Fibroblast of lung (primary cell): ENCODE measurements at regions not wholly inside any gene's neighbourhood (a gene's known extent, or its start where the extent isn't known, plus 50 kb on each side); places are given as distances from the start of the nearest gene placed in this dataset.

Experiments
- DNase-seq, 2 donors: peaks; one replicate each; pipeline versions ENCODE4 v3.0.0 to v3.0.0-alpha.2; 2010; ENCODE audit warnings: low read depth in 2 of 2
- H2AFZ ChIP-seq: 2 replicates; pipeline ENCODE4 v1.5.1; 2012; ENCODE audit warnings: low read length, control low read depth, inconsistent platforms
- H3K27ac ChIP-seq: 2 replicates; pipeline ENCODE4 v1.5.1; 2011; ENCODE audit warnings: low read length, control low read depth; ENCODE audit not compliant: insufficient read depth
- H3K27me3 ChIP-seq: 2 replicates; pipeline ENCODE4 v1.5.1; 2011; ENCODE audit warnings: mild to moderate bottlenecking, low read length; ENCODE audit not compliant: control insufficient read depth, insufficient read depth
- H3K36me3 ChIP-seq: 2 replicates; pipeline ENCODE4 v1.5.1; 2011; ENCODE audit warnings: low read length; ENCODE audit not compliant: control insufficient read depth, insufficient read depth
- H3K4me1 ChIP-seq: 2 replicates; pipeline ENCODE4 v1.5.1; 2011; ENCODE audit warnings: low read length; ENCODE audit not compliant: control insufficient read depth, insufficient read depth; ENCODE audit errors: extremely low read depth
- H3K4me2 ChIP-seq: 2 replicates; pipeline ENCODE4 v1.5.1; 2011; ENCODE audit warnings: low read length, control low read depth; ENCODE audit not compliant: insufficient read depth; ENCODE audit errors: extremely low read depth
- H3K4me3 ChIP-seq, 4 experiments: fragments of 200-600 bp in 1 of 4; sonication (generic) in 1 of 4; replicated peaks in 1 of 4; 2 replicates each; pipeline ENCODE4 v1.5.1; 2011 to 2016; ENCODE audit warnings: low read length in 4 of 4, low read depth in 3 of 4, mild to moderate bottlenecking in 3 of 4, control low read depth in 2 of 4, inconsistent platforms in 1 of 4, mixed read lengths in 1 of 4; ENCODE audit not compliant: insufficient read depth in 1 of 4; ENCODE audit errors: control extremely low read depth in 1 of 4
- H3K79me2 ChIP-seq: 2 replicates; pipeline ENCODE4 v1.5.1; 2012; ENCODE audit warnings: mild to moderate bottlenecking, low read length, inconsistent platforms; ENCODE audit not compliant: control insufficient read depth, insufficient read depth
- H3K9ac ChIP-seq: 2 replicates; pipeline ENCODE4 v1.5.1; 2011; ENCODE audit warnings: mild to moderate bottlenecking, low read length, control low read depth; ENCODE audit not compliant: insufficient read depth
- H3K9me3 ChIP-seq: 2 replicates; pipeline ENCODE4 v1.5.1; 2012; ENCODE audit warnings: low read depth, low read length; ENCODE audit not compliant: control insufficient read depth, insufficient read depth
- H4K20me1 ChIP-seq: 2 replicates; pipeline ENCODE4 v1.5.1; 2011; ENCODE audit warnings: low read length; ENCODE audit not compliant: control insufficient read depth, insufficient read depth; ENCODE audit errors: extremely low read depth
- CTCF ChIP-seq, 2 donors: IDR thresholded peaks in 1 of 2; conservative IDR thresholded peaks in 1 of 2; 1 replicate in 1 of 2; 2 replicates in 1 of 2; pipeline ENCODE4 v1.5.1; 2011 to 2012; ENCODE audit warnings: low read length in 2 of 2, control low read depth in 1 of 2, inconsistent platforms in 1 of 2, low read depth in 1 of 2, mild to moderate bottlenecking in 1 of 2
- EZH2 ChIP-seq: IDR thresholded peaks from 2 replicates; pipeline ENCODE4 v1.5.1; 2012; ENCODE audit warnings: low read length, control low read depth, mild to moderate bottlenecking; ENCODE audit errors: missing control alignments

GRCh38 chr9:71273613-71274012 lies 152.2 kb upstream of the TRPM3 start:
- Histone ChIP-seq H3K4me3 (no peak overlapping the region), H3K27ac (no peak overlapping the region), H3K9ac (no peak overlapping the region), H3K9me3 (no peaks in the 10 kb centered on the region), H3K79me2 (no peaks in the 10 kb centered on the region), H3K4me2 (no peak overlapping the region), H4K20me1 (no peaks in the 10 kb centered on the region), H3K4me1 (no peaks in the 10 kb centered on the region), H3K36me3 (no peaks in the 10 kb centered on the region), H2AFZ (no peak overlapping the region), H3K27me3 (no peaks in the 10 kb centered on the region)
- no peak for DNase-seq
- TF ChIP-seq EZH2 = no peak
- no peak for TF ChIP-seq CTCF (conservative IDR thresholded peaks at IDR 0.05 in 1 of 2, IDR thresholded peaks at IDR 0.05 in 1 of 2; ENCODE audit: low read depth in 1 of 2, low read length in 2 of 2)

- H3K4me2 ChIP-seq = no peak overlapping the region
- H3K4me3 ChIP-seq = no peak overlapping the region
- TF ChIP-seq EZH2 (no peak), CTCF (conservative IDR thresholded peaks at IDR 0.05 in 1 of 2, IDR thresholded peaks at IDR 0.05 in 1 of 2; ENCODE audit: low read depth in 1 of 2, low read length in 2 of 2) (no peak)
- H3K27me3 ChIP-seq = no peaks in the 10 kb centered on the region
- no peaks in the 10 kb centered on the region for H3K79me2 ChIP-seq
- H2AFZ ChIP-seq = no peak overlapping the region
- no peak overlapping the region for H3K27ac ChIP-seq
- no peaks in the 10 kb centered on the region for H3K36me3 ChIP-seq
- no peak overlapping the region for H3K9ac ChIP-seq
- no peaks in the 10 kb centered on the region for H3K9me3 ChIP-seq
- no peaks in the 10 kb centered on the region for H3K4me1 ChIP-seq
- no peaks in the 10 kb centered on the region for H4K20me1 ChIP-seq
- no peak for DNase-seq
Measured at GRCh38 chr9:71271602-71272001, 150.2 kb upstream of the TRPM3 start.

DNA sequence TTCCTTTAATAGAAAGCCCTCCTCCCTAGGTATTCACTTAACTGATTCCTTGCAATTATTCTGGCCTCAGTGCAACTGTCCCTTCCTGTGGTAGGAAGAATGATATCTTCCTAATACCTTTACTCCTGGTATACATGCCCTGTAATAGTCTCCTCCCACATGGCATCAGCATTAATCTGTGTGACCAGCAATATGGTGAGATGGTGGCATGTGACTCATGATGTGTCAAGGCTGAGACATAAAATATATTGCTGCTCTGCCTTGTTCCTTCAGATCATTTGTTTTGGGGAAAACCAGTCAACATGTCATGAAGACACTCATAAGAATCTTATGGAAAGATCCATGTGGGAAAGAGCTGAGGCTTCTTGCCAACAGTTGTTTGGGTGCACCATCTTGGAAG lies 149.1 kb upstream of the TRPM3 start:
- TF ChIP-seq EZH2 (no peak), CTCF (conservative IDR thresholded peaks at IDR 0.05 in 1 of 2, IDR thresholded peaks at IDR 0.05 in 1 of 2; ENCODE audit: low read depth in 1 of 2, low read length in 2 of 2) (no peak)
- H3K36me3 ChIP-seq = no peaks in the 10 kb centered on the region
- DNase-seq = no peak
- no peak overlapping the region for H3K4me2 ChIP-seq
- no peaks in the 10 kb centered on the region for H3K27me3 ChIP-seq
- no peak overlapping the region for H3K4me3 ChIP-seq
- no peak overlapping the region for H3K9ac ChIP-seq
- no peak overlapping the region for H3K27ac ChIP-seq
- H3K79me2 ChIP-seq = no peaks in the 10 kb centered on the region
- no peaks in the 10 kb centered on the region for H4K20me1 ChIP-seq
- H3K4me1 ChIP-seq = no peaks in the 10 kb centered on the region
- no peak overlapping the region for H2AFZ ChIP-seq
- H3K9me3 ChIP-seq = no peaks in the 10 kb centered on the region
